ENCODE measurements at regions not wholly inside any gene's neighbourhood (a gene's known extent, or its start where the extent isn't known, plus 50 kb on each side); places are given as distances from the start of the nearest gene placed in this dataset.

DNA sequence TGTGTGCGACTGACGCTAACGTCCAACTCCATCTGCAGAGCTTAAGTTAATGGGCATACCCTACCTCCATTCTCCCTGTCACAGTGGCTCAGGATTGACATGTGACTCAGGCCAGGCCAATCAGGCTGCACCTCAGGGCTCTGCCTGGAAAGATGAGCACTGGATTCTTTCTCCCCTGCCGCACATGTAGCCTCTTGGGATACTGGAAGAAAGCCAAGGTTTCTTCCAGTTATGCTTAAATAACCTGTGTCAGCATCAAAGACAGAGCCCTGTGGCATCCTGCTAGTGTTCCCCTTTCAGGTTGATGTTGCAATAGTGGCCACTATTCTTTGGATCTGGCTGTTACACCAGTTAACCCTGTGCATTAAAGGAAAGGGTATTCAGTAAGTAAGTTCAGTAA is 55.0 kb upstream of the SYT6 start:
- intact Hi-C loops (cut with DNase I) = no loop called here
- ATAC-seq (peak; percentile 53), DNase-seq (no peak)

DNA sequence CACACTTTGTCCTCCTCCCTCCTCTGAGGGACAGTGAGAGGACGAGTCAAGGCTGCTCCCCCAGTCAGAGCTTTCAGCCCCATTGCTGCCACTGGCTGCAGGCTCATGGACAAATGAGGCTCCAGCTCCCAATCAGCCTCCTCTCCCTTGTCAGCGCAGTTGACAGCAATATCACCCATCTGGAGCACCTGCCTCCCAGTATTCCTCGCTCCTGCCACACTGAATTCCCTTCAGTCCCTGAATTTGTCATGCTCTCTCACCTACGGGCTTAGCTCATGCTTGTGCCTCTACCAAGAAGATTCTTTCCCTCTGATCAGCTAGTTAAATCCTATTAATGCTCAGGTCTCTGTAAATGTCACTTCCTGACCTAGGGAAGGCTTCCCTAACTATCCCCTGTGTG is 54.4 kb upstream of the SYT6 start:
- intact Hi-C loops (cut with DNase I) = no loop called here
- ATAC-seq = no peak
- DNase-seq = no peak

DNA sequence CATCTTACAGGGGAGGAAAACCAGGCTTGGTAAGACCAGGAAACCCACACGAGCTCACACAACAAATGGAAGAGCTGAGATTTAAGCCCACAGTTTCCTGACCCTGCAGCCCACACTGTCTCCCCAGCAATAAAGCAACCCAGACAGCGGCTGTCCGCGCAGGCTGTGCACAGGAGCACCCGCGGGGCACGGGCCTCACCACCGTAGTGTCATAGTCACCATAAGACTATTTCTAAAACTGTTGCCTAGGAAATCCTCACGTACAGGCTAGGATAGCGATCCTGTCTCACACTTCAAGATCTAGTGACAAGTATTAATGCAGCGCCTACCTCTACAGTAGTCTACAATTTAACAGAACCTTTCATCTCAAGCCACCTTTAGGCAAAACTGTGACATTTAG is 54.0 kb upstream of the SYT6 start:
- DNase-seq = no peak
- intact Hi-C loops (cut with DNase I) = no loop called here
- no peak for ATAC-seq

DNA sequence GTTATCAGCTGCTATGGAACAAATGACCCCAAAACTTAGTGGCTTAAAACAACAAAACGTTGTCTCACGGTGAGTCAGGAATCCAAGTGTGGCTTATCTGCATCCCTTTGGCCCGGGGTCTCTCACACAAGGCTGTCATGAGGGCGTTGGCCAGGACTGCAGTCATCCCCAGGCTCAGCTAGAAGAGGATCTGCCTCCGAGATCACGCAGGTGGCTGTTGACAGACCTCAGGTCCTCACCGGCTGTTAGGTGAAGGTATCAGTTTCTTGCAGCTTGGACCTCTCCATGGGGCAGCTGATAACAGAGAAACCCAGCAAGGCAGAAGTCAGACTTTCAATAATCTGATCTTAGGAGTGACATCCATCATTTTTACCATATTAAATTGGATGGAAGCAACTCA is 52.7 kb upstream of the SYT6 start:
- no peak for ATAC-seq
- DNase-seq = no peak
- intact Hi-C loops (cut with DNase I) = no loop called here

DNA sequence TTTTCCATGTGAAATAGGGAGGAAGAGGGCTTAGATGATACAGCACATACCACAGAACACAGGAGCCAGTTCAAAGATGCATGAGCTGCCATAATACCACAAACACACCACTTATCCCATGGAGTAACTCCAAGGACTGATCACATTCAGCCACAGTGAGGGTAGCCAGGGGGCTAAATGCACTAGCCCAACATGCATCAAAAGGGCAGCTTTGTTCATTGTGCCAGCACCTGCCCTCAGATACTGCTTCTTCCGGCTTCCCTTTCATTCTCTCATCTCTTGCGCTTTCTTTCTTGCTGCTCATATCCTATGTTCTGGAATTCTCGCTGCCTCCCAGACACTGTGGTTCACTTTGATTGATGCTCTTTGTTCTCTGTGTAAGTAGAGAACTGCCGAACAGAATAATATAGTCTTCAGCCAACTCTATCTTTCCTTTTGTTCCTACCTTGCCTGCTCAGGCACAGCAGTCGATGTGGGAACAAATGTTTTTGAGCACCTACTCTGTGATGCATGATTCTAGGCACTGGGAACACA is 50.0 kb upstream of the SYT6 start:
- intact Hi-C loops (cut with DNase I) = no loop called here
- ATAC-seq = no peak
- no peak for DNase-seq
